ENCODE measurements at regions not wholly inside any gene's neighbourhood (a gene's known extent, or its start where the extent isn't known, plus 50 kb on each side); places are given as distances from the start of the nearest gene placed in this dataset.

GRCh38 chr2:12577091-12577490, 139.6 kb upstream of the TRIB2 start:
- intact Hi-C loops (cut with DNase I; ENCODE audit: low total_unique reads) = no loop called here
- DNase-seq (ENCODE audit: low spot score in 2 of 2) = no peak
- H3K4me3 ChIP-seq (ENCODE audit: low read depth, poor library complexity, severe bottlenecking) = no peak overlapping the region
- no peak for TF ChIP-seq POLR2A (IDR thresholded peaks at IDR 0.05)
- TF ChIP-seq, protein P1, sequence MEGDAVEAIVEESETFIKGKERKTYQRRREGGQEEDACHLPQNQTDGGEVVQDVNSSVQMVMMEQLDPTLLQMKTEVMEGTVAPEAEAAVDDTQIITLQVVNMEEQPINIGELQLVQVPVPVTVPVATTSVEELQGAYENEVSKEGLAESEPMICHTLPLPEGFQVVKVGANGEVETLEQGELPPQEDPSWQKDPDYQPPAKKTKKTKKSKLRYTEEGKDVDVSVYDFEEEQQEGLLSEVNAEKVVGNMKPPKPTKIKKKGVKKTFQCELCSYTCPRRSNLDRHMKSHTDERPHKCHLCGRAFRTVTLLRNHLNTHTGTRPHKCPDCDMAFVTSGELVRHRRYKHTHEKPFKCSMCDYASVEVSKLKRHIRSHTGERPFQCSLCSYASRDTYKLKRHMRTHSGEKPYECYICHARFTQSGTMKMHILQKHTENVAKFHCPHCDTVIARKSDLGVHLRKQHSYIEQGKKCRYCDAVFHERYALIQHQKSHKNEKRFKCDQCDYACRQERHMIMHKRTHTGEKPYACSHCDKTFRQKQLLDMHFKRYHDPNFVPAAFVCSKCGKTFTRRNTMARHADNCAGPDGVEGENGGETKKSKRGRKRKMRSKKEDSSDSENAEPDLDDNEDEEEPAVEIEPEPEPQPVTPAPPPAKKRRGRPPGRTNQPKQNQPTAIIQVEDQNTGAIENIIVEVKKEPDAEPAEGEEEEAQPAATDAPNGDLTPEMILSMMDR (IDR thresholded peaks at IDR 0.05) = no peak

DNA sequence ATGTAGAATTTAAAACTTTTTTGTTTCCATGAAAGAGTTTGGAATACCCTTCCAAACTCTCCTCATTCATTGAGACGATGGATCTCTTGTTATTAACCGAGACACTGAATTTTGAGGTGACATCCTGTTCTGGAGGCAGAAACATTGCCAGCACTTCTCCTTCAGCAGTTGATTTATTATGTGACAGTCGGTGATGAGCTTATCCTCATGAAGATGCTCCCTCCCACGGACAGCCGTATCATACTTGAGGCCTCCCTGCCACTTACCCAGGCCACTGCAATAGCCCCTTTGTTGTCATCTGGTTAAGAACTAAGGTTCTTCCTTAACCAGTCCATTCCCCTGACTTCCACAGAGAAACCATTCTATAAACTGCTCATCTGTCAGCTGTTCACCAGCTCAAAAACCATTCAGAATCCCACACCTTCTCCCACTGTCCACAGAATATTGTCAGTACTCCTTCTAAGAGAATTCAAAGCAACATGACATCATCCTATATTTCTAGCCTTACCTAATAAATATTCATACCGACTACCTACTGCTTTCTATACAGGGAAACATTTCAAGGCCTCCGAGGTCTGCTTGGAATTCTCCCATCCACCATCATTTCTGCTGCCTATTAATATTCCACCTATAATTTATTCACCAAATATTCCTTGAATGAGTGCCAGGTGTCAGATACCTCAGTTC, 139.0 kb upstream of the TRIB2 start:
- DNase-seq (ENCODE audit: low spot score in 2 of 2) = no peak
- WGBS, 2 donors = 80 to 87% methylated on average over 7 of the region's 7 CpGs
- intact Hi-C loops (cut with DNase I; ENCODE audit: low total_unique reads) = no loop called here
- TF ChIP-seq, protein P1 (IDR thresholded peaks at IDR 0.05) = no peak
- TF ChIP-seq POLR2A (IDR thresholded peaks at IDR 0.05) = no peak
- no peak overlapping the region for H3K4me3 ChIP-seq (ENCODE audit: low read depth, poor library complexity, severe bottlenecking)

- TF ChIP-seq, protein P1 (IDR thresholded peaks at IDR 0.05) = no peak
- TF ChIP-seq POLR2A (IDR thresholded peaks at IDR 0.05) = no peak
- intact Hi-C loops (cut with DNase I; ENCODE audit: low total_unique reads) = no loop called here
- H3K4me3 ChIP-seq (ENCODE audit: low read depth, poor library complexity, severe bottlenecking) = no peak overlapping the region
- no peak for DNase-seq (ENCODE audit: low spot score in 2 of 2)
- WGBS, 2 donors = 94% methylated on average over 1 of the region's 1 CpG
These were observed 137.7 kb upstream of the TRIB2 start for GRCh38 chr2:12579018-12579417.

DNA sequence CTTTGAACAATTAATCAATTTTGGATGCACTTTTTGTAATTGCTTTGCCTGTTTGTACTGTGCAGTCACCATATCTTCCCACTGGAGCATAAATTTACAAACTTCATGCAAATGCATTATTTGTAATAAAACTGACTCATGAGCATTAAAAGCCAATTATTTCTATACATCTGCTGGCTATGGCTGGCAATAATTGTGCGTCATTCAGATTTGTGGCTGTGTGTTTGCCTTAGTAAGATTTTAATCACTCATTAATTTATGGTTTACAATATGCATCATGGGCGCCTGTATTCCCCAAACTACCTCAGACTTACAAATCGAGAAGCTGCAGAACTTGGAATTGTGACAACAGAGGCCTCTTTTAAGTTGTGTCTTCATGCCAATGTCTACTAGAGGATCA, 132.4 kb upstream of the TRIB2 start:
- TF ChIP-seq, protein P1 (IDR thresholded peaks at IDR 0.05) = no peak
- TF ChIP-seq POLR2A (IDR thresholded peaks at IDR 0.05) = no peak
- H3K4me3 ChIP-seq (ENCODE audit: low read depth, poor library complexity, severe bottlenecking) = no peak overlapping the region
- no peak for DNase-seq (ENCODE audit: low spot score in 2 of 2)
- intact Hi-C loops (cut with DNase I; ENCODE audit: low total_unique reads) = no loop called here
- WGBS, 2 donors = 84 to 85% methylated on average over 3 of the region's 3 CpGs

DNA sequence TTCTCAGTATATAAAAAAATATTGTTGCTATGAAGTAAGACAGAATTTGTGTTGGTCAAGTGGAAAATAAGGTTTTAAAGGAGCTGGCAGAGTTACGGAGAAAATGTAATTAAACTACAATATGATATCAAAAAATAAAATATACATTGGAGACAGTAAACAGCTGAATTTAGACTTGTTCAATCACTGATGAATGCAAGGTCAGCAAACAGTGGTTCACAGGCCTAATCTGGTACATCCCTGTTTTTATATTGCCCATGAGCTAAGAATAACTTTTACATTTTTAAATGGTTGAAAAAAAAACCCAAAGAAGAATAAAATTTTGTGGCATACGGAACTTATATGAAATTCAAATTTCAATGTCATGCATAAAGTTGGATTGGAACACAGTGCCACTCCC, 131.0 kb upstream of the TRIB2 start:
- no peak for DNase-seq (ENCODE audit: low spot score in 2 of 2)
- TF ChIP-seq, protein P1 (IDR thresholded peaks at IDR 0.05) = no peak
- no peak for TF ChIP-seq POLR2A (IDR thresholded peaks at IDR 0.05)
- intact Hi-C loops (cut with DNase I; ENCODE audit: low total_unique reads) = no loop called here
- no peak overlapping the region for H3K4me3 ChIP-seq (ENCODE audit: low read depth, poor library complexity, severe bottlenecking)
- WGBS, 2 donors = 91 to 96% methylated on average over 2 of the region's 2 CpGs

GRCh38 chr2:12587228-12587627, 129.5 kb upstream of the TRIB2 start:
- intact Hi-C loops (cut with DNase I; ENCODE audit: low total_unique reads) = no loop called here
- TF ChIP-seq, protein P1 (IDR thresholded peaks at IDR 0.05) = no peak
- no peak for TF ChIP-seq POLR2A (IDR thresholded peaks at IDR 0.05)
- DNase-seq (ENCODE audit: low spot score in 2 of 2) = no peak
- 87 to 93% methylated on average over 2 of the region's 2 CpGs for WGBS, 2 donors
- H3K4me3 ChIP-seq (ENCODE audit: low read depth, poor library complexity, severe bottlenecking) = no peak overlapping the region
